Duodenal mucosa (tissue), 2 donors: ENCODE measurements at regions not wholly inside any gene's neighbourhood (a gene's known extent, or its start where the extent isn't known, plus 50 kb on each side); places are given as distances from the start of the nearest gene placed in this dataset.

Source experiments
- H3K27ac ChIP-seq: one replicate; pipeline ENCODE4 v1.7.0; 2013; ENCODE audit warnings: low read depth, low read length
- H3K27me3 ChIP-seq, 2 donors: one replicate each; pipeline ENCODE4 v1.7.0; 2013; ENCODE audit warnings: low read length in 2 of 2, control low read depth in 1 of 2; ENCODE audit not compliant: insufficient read depth in 2 of 2, control insufficient read depth in 1 of 2
- H3K36me3 ChIP-seq, 2 donors: one replicate each; pipeline ENCODE4 v1.7.0; 2013; ENCODE audit warnings: low read length in 2 of 2, control low read depth in 1 of 2; ENCODE audit not compliant: insufficient read depth in 2 of 2, control insufficient read depth in 1 of 2
- H3K4me1 ChIP-seq, 2 donors: one replicate each; pipeline ENCODE4 v1.7.0; 2013; ENCODE audit warnings: low read length in 2 of 2, control low read depth in 1 of 2; ENCODE audit not compliant: insufficient read depth in 2 of 2, control insufficient read depth in 1 of 2
- H3K4me3 ChIP-seq, 2 donors: one replicate each; pipeline ENCODE4 v1.7.0; 2013; ENCODE audit warnings: low read length in 2 of 2, low read depth in 1 of 2
- H3K9ac ChIP-seq, 2 donors: one replicate each; pipeline ENCODE4 v1.7.0; 2013; ENCODE audit warnings: low read length in 2 of 2, low read depth in 1 of 2
- H3K9me3 ChIP-seq, 2 donors: one replicate each; pipeline ENCODE4 v1.7.0; 2013; ENCODE audit warnings: low read length in 2 of 2, control low read depth in 1 of 2; ENCODE audit not compliant: control insufficient read depth in 1 of 2

GRCh38 chr3:89577637-89578530 is 470.5 kb downstream of the EPHA3 start:
- no peaks in the 10 kb centered on the region for H3K36me3 ChIP-seq
- H3K9ac ChIP-seq, result no peak overlapping the region
- H3K9me3 ChIP-seq, result no peaks in the 10 kb centered on the region
- H3K4me3 ChIP-seq, result no peak overlapping the region
- no peaks in the 10 kb centered on the region for H3K4me1 ChIP-seq
- H3K27me3 ChIP-seq, result no peaks in the 10 kb centered on the region
- H3K27ac ChIP-seq, result no peak overlapping the region

GRCh38 chr3:89580859-89581258 is 473.4 kb downstream of the EPHA3 start:
- H3K4me3 ChIP-seq, result no peak overlapping the region
- H3K27me3 ChIP-seq, result no peaks in the 10 kb centered on the region
- no peaks in the 10 kb centered on the region for H3K9me3 ChIP-seq
- H3K36me3 ChIP-seq, result no peaks in the 10 kb centered on the region
- H3K4me1 ChIP-seq, result no peaks in the 10 kb centered on the region
- H3K27ac ChIP-seq, result no peak overlapping the region
- no peak overlapping the region for H3K9ac ChIP-seq

- Histone ChIP-seq H3K36me3 (no peaks in the 10 kb centered on the region), H3K27ac (no peak overlapping the region), H3K27me3 (no peaks in the 10 kb centered on the region), H3K9me3 (no peaks in the 10 kb centered on the region), H3K4me1 (no peaks in the 10 kb centered on the region), H3K9ac (no peak overlapping the region), H3K4me3 (no peak overlapping the region)
These were observed 477.0 kb downstream of the EPHA3 start for GRCh38 chr3:89584398-89584797.

- no peaks in the 10 kb centered on the region for H3K27me3 ChIP-seq
- H3K27ac ChIP-seq, result no peak overlapping the region
- no peaks in the 10 kb centered on the region for H3K9me3 ChIP-seq
- H3K36me3 ChIP-seq, result no peaks in the 10 kb centered on the region
- no peak overlapping the region for H3K9ac ChIP-seq
- no peaks in the 10 kb centered on the region for H3K4me1 ChIP-seq
- H3K4me3 ChIP-seq, result no peak overlapping the region
These were observed 478.8 kb downstream of the EPHA3 start for GRCh38 chr3:89586256-89586655.

- Histone ChIP-seq H3K27ac (no peak overlapping the region), H3K36me3 (no peaks in the 10 kb centered on the region), H3K4me1 (no peaks in the 10 kb centered on the region), H3K9ac (no peak overlapping the region), H3K4me3 (no peak overlapping the region), H3K9me3 (no peaks in the 10 kb centered on the region), H3K27me3 (no peaks in the 10 kb centered on the region)
These were observed 479.3 kb downstream of the EPHA3 start for GRCh38 chr3:89586676-89587075.

GRCh38 chr3:89606151-89606550 is 498.7 kb downstream of the EPHA3 start:
- no peaks in the 10 kb centered on the region for H3K27me3 ChIP-seq
- H3K9ac ChIP-seq, result no peak overlapping the region
- H3K9me3 ChIP-seq, result no peaks in the 10 kb centered on the region
- no peak overlapping the region for H3K4me3 ChIP-seq
- no peaks in the 10 kb centered on the region for H3K36me3 ChIP-seq
- no peaks in the 10 kb centered on the region for H3K4me1 ChIP-seq
- no peak overlapping the region for H3K27ac ChIP-seq

GRCh38 chr3:89612027-89612426 is 504.6 kb downstream of the EPHA3 start:
- no peaks in the 10 kb centered on the region for H3K36me3 ChIP-seq
- no peaks in the 10 kb centered on the region for H3K9me3 ChIP-seq
- H3K27ac ChIP-seq, result no peak overlapping the region
- no peak overlapping the region for H3K9ac ChIP-seq
- no peaks in the 10 kb centered on the region for H3K4me1 ChIP-seq
- H3K27me3 ChIP-seq, result no peaks in the 10 kb centered on the region
- no peak overlapping the region for H3K4me3 ChIP-seq

- H3K4me3 ChIP-seq, result no peak overlapping the region
- no peak overlapping the region for H3K27ac ChIP-seq
- H3K36me3 ChIP-seq, result no peaks in the 10 kb centered on the region
- H3K4me1 ChIP-seq, result no peaks in the 10 kb centered on the region
- no peaks in the 10 kb centered on the region for H3K9me3 ChIP-seq
- no peak overlapping the region for H3K9ac ChIP-seq
- no peaks in the 10 kb centered on the region for H3K27me3 ChIP-seq
These were observed 505.8 kb downstream of the EPHA3 start for GRCh38 chr3:89613241-89613640.

- Histone ChIP-seq H3K9me3 (no peaks in the 10 kb centered on the region), H3K4me3 (no peak overlapping the region), H3K36me3 (no peaks in the 10 kb centered on the region)
These were observed 510.3 kb downstream of the EPHA3 start for GRCh38 chr3:89617706-89618105.

GRCh38 chr3:89619263-89619662 is 511.8 kb downstream of the EPHA3 start:
- Histone ChIP-seq H3K9me3 (no peaks in the 10 kb centered on the region), H3K9ac (no peak overlapping the region), H3K4me1 (no peaks in the 10 kb centered on the region), H3K4me3 (no peak overlapping the region), H3K27ac (no peak overlapping the region), H3K27me3 (no peaks in the 10 kb centered on the region), H3K36me3 (no peaks in the 10 kb centered on the region)

More at GRCh38 chr3:89617706-89618105, 510.3 kb downstream of the EPHA3 start:
- Histone ChIP-seq H3K27ac (no peak overlapping the region), H3K4me1 (no peaks in the 10 kb centered on the region), H3K27me3 (no peaks in the 10 kb centered on the region), H3K9ac (no peak overlapping the region)
